K562 (cell line): ENCODE measurements at regions not wholly inside any gene's neighbourhood (a gene's known extent, or its start where the extent isn't known, plus 50 kb on each side); places are given as distances from the start of the nearest gene placed in this dataset.
"Not testable (repeated sequence)": the region's sequence is repeated elsewhere in the genome, so short reads cannot be mapped to it uniquely, and the experiment has no call there.

Experiments
- ATAC-seq: fragments of 200-7000 bp; cut with Tn5 transposase; 3 replicates; pipeline ENCODE4 v1.9.1; 2020; ENCODE audit warnings: moderate library complexity
- BruUV-seq: library from RNA; stranded (reverse); fragments of 400-500 nt; replicated peaks from 2 replicates; lab custom pipeline; 2021; lab: Mats Ljungman, UMichigan
- CTCF ChIA-PET: fragments of 300-600 bp; formaldehyde crosslinking; extraction: SDS; loops from one replicate; lab custom pipeline; 2021; ENCODE audit warnings: low intra/inter-chr PET ratio; lab: Yijun Ruan, JAX
- POLR2A ChIA-PET: fragments of 300-600, 350-650 bp; sonication (Branson Sonifier 250); formaldehyde crosslinking; extraction: SDS; loops from one replicate; lab custom pipeline; 2021; ENCODE audit warnings: antibody characterized with exemption, inconsistent platforms; lab: Yijun Ruan, JAX
- DNase-seq, 4 experiments: peaks; one replicate each; pipeline versions ENCODE4 v3.0.0 to v3.0.0-alpha.2; 2011 to 2018; ENCODE audit warnings: low spot score in 3 of 4, mixed read lengths in 3 of 4; ENCODE audit errors: extremely low read depth in 1 of 4
- FAIRE-seq: peaks from 2 replicates; lab custom pipeline; 2011; peaks lifted over from hg19 to GRCh38; lab: Jason Lieb, UNC
- H2AFZ ChIP-seq: 2 replicates; pipeline ENCODE4 v1.6.0; 2011; ENCODE audit warnings: low read depth, low read length, control low read depth, inconsistent platforms
- H3K27ac ChIP-seq: fragments of 200-600 bp; 3 replicates; pipeline ENCODE4 v1.8.0; 2011; ENCODE audit warnings: low read depth, mild to moderate bottlenecking, control low read depth, inconsistent platforms, low read length, moderate library complexity, mixed read lengths; ENCODE audit errors: extremely low read depth
- H3K27me3 ChIP-seq, 2 experiments: fragments of 300-600 bp in 1 of 2; 2 replicates in 1 of 2; 3 replicates in 1 of 2; pipeline versions ENCODE4 v1.6.0 to v1.8.0; 2011; ENCODE audit warnings: inconsistent platforms in 2 of 2, low read length in 2 of 2, mild to moderate bottlenecking in 1 of 2, mixed read lengths in 1 of 2, moderate library complexity in 1 of 2; ENCODE audit not compliant: control insufficient read depth in 2 of 2, insufficient read depth in 2 of 2
- H3K36me3 ChIP-seq: fragments of 300-600 bp; 3 replicates; pipeline ENCODE4 v1.8.0; 2011; ENCODE audit warnings: mild to moderate bottlenecking, low read length, inconsistent platforms; ENCODE audit not compliant: control insufficient read depth, insufficient read depth
- H3K4me1 ChIP-seq, 2 experiments: fragments of 200-600 bp in 1 of 2; replicated peaks in 1 of 2; 2 replicates in 1 of 2; 3 replicates in 1 of 2; pipeline versions ENCODE4 v1.5.1 to v1.8.0; 2011; ENCODE audit warnings: inconsistent platforms in 2 of 2, low read length in 2 of 2, mild to moderate bottlenecking in 1 of 2, mixed read lengths in 1 of 2, moderate library complexity in 1 of 2; ENCODE audit not compliant: control insufficient read depth in 2 of 2, insufficient read depth in 2 of 2
- H3K4me2 ChIP-seq: 2 replicates; pipeline ENCODE4 v1.6.1; 2011; ENCODE audit warnings: low read length, control low read depth, inconsistent platforms, mixed read lengths; ENCODE audit not compliant: insufficient read depth
- H3K4me3 ChIP-seq: fragments of 200-600 bp; sonication (generic), shearing (Covaris generic); 2 replicates; pipeline ENCODE4 v1.5.1; 2016; ENCODE audit warnings: control low read depth, inconsistent platforms
- H3K79me2 ChIP-seq: fragments of 200-600 bp; 3 replicates; pipeline ENCODE4 v1.8.0; 2011; ENCODE audit warnings: low read length, inconsistent platforms; ENCODE audit not compliant: control insufficient read depth, insufficient read depth
- H3K9ac ChIP-seq, 2 experiments: 2 replicates each; pipeline versions ENCODE4 v1.6.0 to v1.6.1; 2011; ENCODE audit warnings: low read depth in 2 of 2, low read length in 2 of 2, control low read depth in 1 of 2, inconsistent platforms in 1 of 2, mild to moderate bottlenecking in 1 of 2, mixed read lengths in 1 of 2; ENCODE audit not compliant: insufficient read depth in 1 of 2
- H3K9me1 ChIP-seq: one replicate; pipeline ENCODE4 v1.6.0; 2011; ENCODE audit warnings: inconsistent platforms, mild to moderate bottlenecking, low read length, moderate library complexity; ENCODE audit not compliant: control insufficient read depth, insufficient read depth
- H3K9me3 ChIP-seq: replicated peaks from 2 replicates; pipeline ENCODE4 v1.5.1; 2011; ENCODE audit warnings: low read depth, low read length, inconsistent platforms; ENCODE audit not compliant: control insufficient read depth, insufficient read depth
- H4K20me1 ChIP-seq: replicated peaks from 2 replicates; pipeline ENCODE4 v1.6.1; 2011; ENCODE audit warnings: low read length, inconsistent platforms, mixed read lengths; ENCODE audit not compliant: control insufficient read depth, insufficient read depth
- CBFA2T2 ChIP-seq: fragments of 450-650 bp; conservative IDR thresholded peaks from 2 replicates; pipeline ENCODE4 v1.6.1; 2017; ENCODE audit warnings: mild to moderate bottlenecking
- RAD51 ChIP-seq: fragments of 450-650 bp; IDR thresholded peaks from 2 replicates; pipeline ENCODE4 v1.7.1; 2016; ENCODE audit warnings: low read depth, mild to moderate bottlenecking, borderline replicate concordance
- WGBS: fragments of 100-300 bp; shearing (Covaris generic); methylation state at CpG from one replicate; pipeline ENCODE4 v1.1.6; 2016; ENCODE audit warnings: low coverage, mixed read lengths; ENCODE audit not compliant: insufficient coverage; ENCODE audit errors: missing lambda C conversion rate; 5-methylcytosine and 5-hydroxymethylcytosine counted together
- in situ Hi-C: fragments of 300-500 bp; cut with MboI; formaldehyde crosslinking; loops from 4 replicates; pipeline ENCODE4 v1.15.0; 2018; ENCODE audit warnings: inconsistent platforms, mixed read lengths
- intact Hi-C: fragments of 100-400 bp; cut with micrococcal nuclease; formaldehyde crosslinking; loops from 2 replicates; pipeline ENCODE4 v1.14.2; 2022
- TF ChIP-seq, protein P1 (sequence below): sonication (generic); formaldehyde crosslinking; IDR thresholded peaks from 2 replicates; pipeline ENCODE4 v1.5.0; 2020; ENCODE audit warnings: missing genetic modification reagents
- TF ChIP-seq, protein P2 (sequence below), 2 experiments: fragments of 450-650 bp; formaldehyde crosslinking in 1 of 2; IDR thresholded peaks; 2 replicates each; pipeline versions ENCODE4 v1.4.0 to v1.6.1; 2014 to 2020; ENCODE audit warnings: mild to moderate bottlenecking in 2 of 2, borderline replicate concordance in 1 of 2, low read depth in 1 of 2

DNA sequence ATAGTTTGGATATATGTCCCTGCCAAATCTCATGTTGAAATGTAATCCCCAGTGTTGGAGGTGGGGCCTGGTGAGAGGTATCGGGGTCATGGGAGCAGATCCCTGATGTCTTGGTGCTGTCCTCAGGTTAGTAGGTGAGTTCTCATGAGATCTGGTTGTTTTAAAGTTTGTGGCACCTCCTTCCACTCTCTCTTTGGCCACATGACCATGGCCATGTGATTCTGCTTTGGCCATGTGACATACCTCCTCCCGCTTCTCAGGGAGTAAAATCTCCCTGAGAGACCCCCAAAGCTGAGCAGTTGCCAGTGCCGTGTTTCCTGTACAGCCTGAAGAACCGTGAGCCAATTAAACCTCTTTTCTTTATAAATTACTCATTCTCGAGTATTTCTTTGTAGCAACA, 178.0 kb downstream of the GOLGA6L6 start:
- H3K4me3 ChIP-seq, H3K9me3 ChIP-seq, H3K36me3 ChIP-seq, BruUV-seq, H2AFZ ChIP-seq, H3K79me2 ChIP-seq, H3K9me1 ChIP-seq, POLR2A ChIA-PET, FAIRE-seq, H3K4me2 ChIP-seq, H3K27ac ChIP-seq, H4K20me1 ChIP-seq, CTCF ChIA-PET, H3K4me1 ChIP-seq, H3K9ac ChIP-seq, H3K27me3 ChIP-seq, DNase-seq: not testable (repeated sequence)
- ATAC-seq = peak; percentile 45
- peak; percentile 71 for TF ChIP-seq CBFA2T2
- peak; percentile 93 for TF ChIP-seq RAD51
- TF ChIP-seq, protein P1, sequence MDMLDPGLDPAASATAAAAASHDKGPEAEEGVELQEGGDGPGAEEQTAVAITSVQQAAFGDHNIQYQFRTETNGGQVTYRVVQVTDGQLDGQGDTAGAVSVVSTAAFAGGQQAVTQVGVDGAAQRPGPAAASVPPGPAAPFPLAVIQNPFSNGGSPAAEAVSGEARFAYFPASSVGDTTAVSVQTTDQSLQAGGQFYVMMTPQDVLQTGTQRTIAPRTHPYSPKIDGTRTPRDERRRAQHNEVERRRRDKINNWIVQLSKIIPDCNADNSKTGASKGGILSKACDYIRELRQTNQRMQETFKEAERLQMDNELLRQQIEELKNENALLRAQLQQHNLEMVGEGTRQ = peak; percentile 68
- TF ChIP-seq, protein P2, sequence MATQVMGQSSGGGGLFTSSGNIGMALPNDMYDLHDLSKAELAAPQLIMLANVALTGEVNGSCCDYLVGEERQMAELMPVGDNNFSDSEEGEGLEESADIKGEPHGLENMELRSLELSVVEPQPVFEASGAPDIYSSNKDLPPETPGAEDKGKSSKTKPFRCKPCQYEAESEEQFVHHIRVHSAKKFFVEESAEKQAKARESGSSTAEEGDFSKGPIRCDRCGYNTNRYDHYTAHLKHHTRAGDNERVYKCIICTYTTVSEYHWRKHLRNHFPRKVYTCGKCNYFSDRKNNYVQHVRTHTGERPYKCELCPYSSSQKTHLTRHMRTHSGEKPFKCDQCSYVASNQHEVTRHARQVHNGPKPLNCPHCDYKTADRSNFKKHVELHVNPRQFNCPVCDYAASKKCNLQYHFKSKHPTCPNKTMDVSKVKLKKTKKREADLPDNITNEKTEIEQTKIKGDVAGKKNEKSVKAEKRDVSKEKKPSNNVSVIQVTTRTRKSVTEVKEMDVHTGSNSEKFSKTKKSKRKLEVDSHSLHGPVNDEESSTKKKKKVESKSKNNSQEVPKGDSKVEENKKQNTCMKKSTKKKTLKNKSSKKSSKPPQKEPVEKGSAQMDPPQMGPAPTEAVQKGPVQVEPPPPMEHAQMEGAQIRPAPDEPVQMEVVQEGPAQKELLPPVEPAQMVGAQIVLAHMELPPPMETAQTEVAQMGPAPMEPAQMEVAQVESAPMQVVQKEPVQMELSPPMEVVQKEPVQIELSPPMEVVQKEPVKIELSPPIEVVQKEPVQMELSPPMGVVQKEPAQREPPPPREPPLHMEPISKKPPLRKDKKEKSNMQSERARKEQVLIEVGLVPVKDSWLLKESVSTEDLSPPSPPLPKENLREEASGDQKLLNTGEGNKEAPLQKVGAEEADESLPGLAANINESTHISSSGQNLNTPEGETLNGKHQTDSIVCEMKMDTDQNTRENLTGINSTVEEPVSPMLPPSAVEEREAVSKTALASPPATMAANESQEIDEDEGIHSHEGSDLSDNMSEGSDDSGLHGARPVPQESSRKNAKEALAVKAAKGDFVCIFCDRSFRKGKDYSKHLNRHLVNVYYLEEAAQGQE (IDR thresholded peaks at IDR 0.05; ENCODE audit: borderline replicate concordance) = peak; percentile 23
- TF ChIP-seq, protein P2 (CRISPR knock-in tag; IDR thresholded peaks at IDR 0.05; ENCODE audit: low read depth) = not testable (repeated sequence)
- in situ Hi-C loops (loop anchor here (25.0 kb wide), 3 partner anchors 249 to 1399 kb away; no protein-coding TSS in a partner anchor), intact Hi-C loops (loop anchor here (5.0 kb wide), 1 partner anchor 34 kb away; no protein-coding TSS in a partner anchor)
- WGBS = 7% methylated on average over 5 of the region's 5 CpGs
